Fibroblast of pulmonary artery (primary cell): ENCODE measurements at regions not wholly inside any gene's neighbourhood (a gene's known extent, or its start where the extent isn't known, plus 50 kb on each side); places are given as distances from the start of the nearest gene placed in this dataset.
"Not testable (repeated sequence)": the region's sequence is repeated elsewhere in the genome, so short reads cannot be mapped to it uniquely, and the experiment has no call there.

Experiments used
- DNase-seq: peaks from one replicate; pipeline ENCODE4 v3.0.0-alpha.2; 2010; ENCODE audit warnings: low read depth
- H3K4me3 ChIP-seq: replicated peaks from 2 replicates; pipeline ENCODE4 v1.5.1; 2011; ENCODE audit warnings: low read depth, mild to moderate bottlenecking, control low read depth, low read length, moderate library complexity
- TF ChIP-seq, protein P1 (sequence below): IDR thresholded peaks from 2 replicates; pipeline ENCODE4 v1.5.1; 2011; ENCODE audit warnings: mild to moderate bottlenecking, control low read depth, low read length, inconsistent platforms; ENCODE audit errors: missing control alignments

DNA sequence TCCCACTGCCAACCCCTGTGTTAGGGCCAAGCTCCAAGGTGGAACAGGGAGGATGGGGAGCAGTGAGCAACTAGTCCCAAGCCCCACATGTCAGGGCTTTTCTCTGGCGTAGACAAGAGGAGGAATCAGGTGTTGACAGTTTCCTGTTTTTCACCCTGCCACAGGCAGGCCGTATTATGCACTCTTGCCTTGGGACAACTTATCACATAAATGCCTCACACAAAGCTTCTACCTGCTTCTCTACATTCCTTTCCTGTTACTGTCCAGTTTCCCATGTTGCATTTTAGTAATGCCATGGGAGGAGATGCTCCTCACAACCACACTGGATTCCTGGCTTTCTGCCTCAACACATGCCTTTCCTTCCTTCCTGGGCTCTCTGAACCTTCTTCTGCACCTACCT is 381.2 kb upstream of the ATP11B start:
- DNase-seq = no peak
- H3K4me3 ChIP-seq = no peak overlapping the region
- TF ChIP-seq, protein P1, sequence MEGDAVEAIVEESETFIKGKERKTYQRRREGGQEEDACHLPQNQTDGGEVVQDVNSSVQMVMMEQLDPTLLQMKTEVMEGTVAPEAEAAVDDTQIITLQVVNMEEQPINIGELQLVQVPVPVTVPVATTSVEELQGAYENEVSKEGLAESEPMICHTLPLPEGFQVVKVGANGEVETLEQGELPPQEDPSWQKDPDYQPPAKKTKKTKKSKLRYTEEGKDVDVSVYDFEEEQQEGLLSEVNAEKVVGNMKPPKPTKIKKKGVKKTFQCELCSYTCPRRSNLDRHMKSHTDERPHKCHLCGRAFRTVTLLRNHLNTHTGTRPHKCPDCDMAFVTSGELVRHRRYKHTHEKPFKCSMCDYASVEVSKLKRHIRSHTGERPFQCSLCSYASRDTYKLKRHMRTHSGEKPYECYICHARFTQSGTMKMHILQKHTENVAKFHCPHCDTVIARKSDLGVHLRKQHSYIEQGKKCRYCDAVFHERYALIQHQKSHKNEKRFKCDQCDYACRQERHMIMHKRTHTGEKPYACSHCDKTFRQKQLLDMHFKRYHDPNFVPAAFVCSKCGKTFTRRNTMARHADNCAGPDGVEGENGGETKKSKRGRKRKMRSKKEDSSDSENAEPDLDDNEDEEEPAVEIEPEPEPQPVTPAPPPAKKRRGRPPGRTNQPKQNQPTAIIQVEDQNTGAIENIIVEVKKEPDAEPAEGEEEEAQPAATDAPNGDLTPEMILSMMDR = no peak

DNA sequence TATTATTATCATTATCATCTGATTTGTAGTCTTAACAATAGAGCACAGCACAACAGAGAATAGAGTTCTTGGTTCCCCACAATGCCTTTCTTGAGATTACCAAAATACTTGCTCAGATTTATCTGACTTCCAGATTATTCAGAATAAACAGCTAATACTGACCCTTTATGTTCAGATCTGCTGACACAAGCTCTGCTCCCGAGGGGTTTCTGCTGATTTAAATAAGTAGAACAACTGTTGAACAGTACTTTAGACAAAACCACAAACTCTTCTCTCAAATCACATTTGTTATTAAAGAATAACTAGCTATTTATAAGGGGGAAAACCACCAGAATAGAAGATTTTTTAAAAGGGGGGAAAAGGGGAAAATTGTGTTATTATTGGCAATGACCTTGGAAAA is 380.2 kb upstream of the ATP11B start:
- no peak overlapping the region for H3K4me3 ChIP-seq
- TF ChIP-seq, protein P1 = no peak
- DNase-seq = no peak

DNA sequence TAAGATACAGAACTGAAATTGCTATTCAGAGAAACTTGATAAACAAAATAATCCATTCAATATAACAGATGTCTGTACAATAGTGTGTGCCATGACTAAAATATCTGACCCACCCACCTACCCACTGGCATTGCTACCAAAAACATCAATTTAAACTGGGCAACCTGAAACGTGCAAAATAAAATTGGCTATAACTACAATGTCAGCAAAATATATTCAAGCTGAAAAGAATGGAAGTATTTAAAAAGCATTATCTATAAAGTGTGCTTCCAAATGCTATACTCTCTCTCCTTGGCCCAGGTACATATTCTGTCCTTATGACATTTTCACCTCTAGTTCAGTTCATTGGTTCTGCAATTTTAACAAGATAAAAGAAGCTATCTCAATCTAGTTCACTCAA is 379.6 kb upstream of the ATP11B start:
- TF ChIP-seq, protein P1 = no peak
- no peak overlapping the region for H3K4me3 ChIP-seq
- no peak for DNase-seq

DNA sequence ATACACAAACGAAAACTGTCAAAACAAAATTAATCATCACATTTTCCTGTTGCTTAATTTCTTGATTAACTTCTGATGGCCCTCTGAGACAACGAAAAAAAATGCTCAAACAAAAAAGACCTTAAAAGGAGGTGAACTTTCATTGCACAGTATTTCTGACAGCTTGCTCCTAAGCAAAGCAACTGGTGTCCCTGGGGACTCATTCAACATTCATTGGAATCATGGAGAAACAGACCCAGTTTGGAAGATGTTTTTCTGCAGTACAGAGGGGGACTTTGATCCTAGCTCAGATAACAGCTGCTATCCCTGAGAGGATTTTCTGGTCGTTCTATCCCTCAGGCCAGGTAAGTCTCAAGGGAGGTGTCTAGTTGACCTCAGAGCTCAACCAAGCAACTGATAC is 378.7 kb upstream of the ATP11B start:
- no peak for DNase-seq
- H3K4me3 ChIP-seq = no peak overlapping the region
- TF ChIP-seq, protein P1 = no peak

DNA sequence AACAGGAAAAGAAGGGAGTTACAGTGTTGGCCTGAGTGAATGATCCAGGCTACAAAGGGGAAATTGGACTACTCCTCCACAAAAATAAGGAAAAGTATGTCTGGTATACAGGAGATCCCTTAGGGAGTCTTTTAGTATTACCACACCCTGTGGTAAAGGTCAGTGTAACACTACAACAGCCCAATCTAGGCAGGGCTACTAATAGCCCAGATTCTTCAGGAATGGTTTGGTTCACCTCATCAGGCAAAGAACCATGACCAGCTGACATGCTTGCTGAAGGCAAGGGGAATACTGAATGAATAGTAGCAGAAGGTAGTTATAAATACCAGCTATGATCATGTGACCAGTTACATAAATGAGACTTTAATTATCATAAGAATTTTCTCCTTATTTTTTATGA is 372.6 kb upstream of the ATP11B start:
- no peak overlapping the region for H3K4me3 ChIP-seq
- TF ChIP-seq, protein P1 = no peak
- no peak for DNase-seq

DNA sequence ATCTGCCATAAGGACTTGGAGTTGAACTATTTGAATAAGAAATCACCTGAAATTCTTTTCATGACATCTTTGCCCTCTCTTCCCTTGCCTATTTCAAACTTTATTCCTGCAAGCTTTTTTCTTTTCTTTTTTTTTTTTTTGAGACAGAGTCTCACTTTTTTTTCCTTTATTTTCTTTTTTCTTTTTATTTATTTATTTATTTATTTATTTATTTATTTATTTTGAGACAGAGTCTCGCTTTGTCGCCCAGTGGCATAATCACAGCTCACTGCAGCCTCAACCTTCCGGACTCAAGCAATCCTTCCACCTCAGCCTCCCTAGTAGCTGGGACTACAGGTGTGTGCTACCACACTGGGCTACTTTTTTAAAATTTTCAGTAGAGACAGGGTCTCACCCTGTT is 369.3 kb upstream of the ATP11B start:
- TF ChIP-seq, protein P1 = no peak
- no peak for DNase-seq
- no peak overlapping the region for H3K4me3 ChIP-seq

DNA sequence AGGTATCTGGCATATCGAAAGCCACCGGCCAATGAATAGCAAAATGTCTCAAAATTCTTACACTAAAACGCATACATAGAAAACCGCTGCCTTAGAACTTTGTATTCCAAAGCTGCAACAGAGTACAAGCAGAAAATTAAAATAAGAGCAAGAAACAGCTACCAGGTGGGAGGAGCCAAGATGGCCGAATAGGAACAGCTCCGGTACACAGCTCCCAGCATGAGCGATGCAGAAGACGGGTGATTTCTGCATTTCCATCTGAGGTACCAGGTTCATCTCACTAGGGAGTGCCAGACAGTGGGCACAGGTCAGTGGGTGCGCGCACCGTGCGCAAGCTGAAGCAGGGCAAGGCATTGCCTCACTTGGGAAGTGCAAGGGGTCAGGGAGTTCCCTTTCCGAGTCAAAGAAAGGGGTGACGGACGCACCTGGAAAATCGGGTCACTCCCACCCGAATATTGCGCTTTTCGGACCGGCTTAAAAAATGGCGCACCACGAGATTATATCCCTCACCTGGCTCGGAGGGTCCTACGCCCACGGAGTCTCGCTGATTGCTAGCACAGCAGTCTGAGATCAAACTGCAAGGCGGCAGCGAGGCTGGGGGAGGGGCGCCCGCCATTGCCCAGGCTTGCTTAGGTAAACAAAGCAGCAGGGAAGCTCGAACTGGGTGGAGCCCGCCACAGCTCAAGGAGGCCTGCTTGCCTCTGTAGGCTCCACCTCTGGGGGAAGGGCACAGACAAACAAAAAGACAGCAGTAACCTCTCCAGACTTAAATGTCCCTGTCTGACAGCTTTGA is 367.2 kb upstream of the ATP11B start:
- DNase-seq, H3K4me3 ChIP-seq: not testable (repeated sequence)

DNA sequence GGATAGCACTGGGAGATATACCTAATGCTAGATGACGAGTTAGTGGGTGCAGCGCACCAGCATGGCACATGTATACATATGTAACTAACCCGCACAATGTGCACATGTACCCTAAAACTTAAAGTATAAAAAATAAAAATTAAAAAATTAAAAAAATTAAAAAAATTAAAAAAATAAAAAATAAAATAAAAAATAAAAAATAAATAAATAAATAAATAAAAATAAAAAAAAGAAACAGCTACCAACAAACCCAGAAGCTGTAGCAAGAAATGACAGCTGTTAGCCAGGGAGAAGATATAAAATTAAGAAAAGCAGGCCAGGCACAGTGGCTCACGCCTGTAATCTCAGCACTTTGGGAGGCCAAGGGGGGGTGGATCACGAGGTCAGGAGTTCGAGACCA is 361.3 kb upstream of the ATP11B start:
- not testable (repeated sequence) for H3K4me3 ChIP-seq, DNase-seq
